ENCODE measurements at regions not wholly inside any gene's neighbourhood (a gene's known extent, or its start where the extent isn't known, plus 50 kb on each side); places are given as distances from the start of the nearest gene placed in this dataset.
"Not testable (repeated sequence)": the region's sequence is repeated elsewhere in the genome, so short reads cannot be mapped to it uniquely, and the experiment has no call there.

- DNase-seq (ENCODE audit: extremely low spot score) = no peak
- H3K4me3 ChIP-seq = no peak overlapping the region
- H3K9me3 ChIP-seq = no peaks in the 10 kb centered on the region
- intact Hi-C loops (cut with DNase I) = no loop called here
- H3K27ac ChIP-seq (replicated peaks in 1 of 4) = no peak overlapping the region
- WGBS = 100% methylated on average over 1 of the region's 1 CpG
- H3K27me3 ChIP-seq = no peaks in the 10 kb centered on the region
- no peak for TF ChIP-seq POLR2A (IDR thresholded peaks at IDR 0.05; ENCODE audit: low read depth)
- TF ChIP-seq CTCF (IDR thresholded peaks at IDR 0.05) = no peak
- no peak for TF ChIP-seq EP300 (IDR thresholded peaks at IDR 0.05)
- no peak for TF ChIP-seq POLR2AphosphoS5 (IDR thresholded peaks at IDR 0.05)
- H3K36me3 ChIP-seq = no peaks in the 10 kb centered on the region
- peaks cover 0 to 21% (median 12%) of the 10 kb centered on the region in 4 donors for H3K4me1 ChIP-seq
Measured at GRCh38 chr11:35046681-35047080, 92.3 kb upstream of the CD44 start.

- WGBS = 64% methylated on average over 1 of the region's 1 CpG
- no peak overlapping the region for H3K4me3 ChIP-seq
- no peak for DNase-seq (ENCODE audit: extremely low spot score)
- no peaks in the 10 kb centered on the region for H3K9me3 ChIP-seq
- no peak overlapping the region for H3K27ac ChIP-seq (replicated peaks in 1 of 4)
- no peaks in the 10 kb centered on the region for H3K36me3 ChIP-seq
- intact Hi-C loops (cut with DNase I) = no loop called here
- peaks cover 0 to 21% (median 12%) of the 10 kb centered on the region in 4 donors for H3K4me1 ChIP-seq
- TF ChIP-seq POLR2A (IDR thresholded peaks at IDR 0.05; ENCODE audit: low read depth) (no peak), CTCF (IDR thresholded peaks at IDR 0.05) (no peak), EP300 (IDR thresholded peaks at IDR 0.05) (no peak), POLR2AphosphoS5 (IDR thresholded peaks at IDR 0.05) (no peak)
- no peaks in the 10 kb centered on the region for H3K27me3 ChIP-seq
Measured at GRCh38 chr11:35047179-35047578, 91.8 kb upstream of the CD44 start.

GRCh38 chr11:35047769-35048168 is 91.2 kb upstream of the CD44 start:
- TF ChIP-seq EP300 (IDR thresholded peaks at IDR 0.05) (no peak), POLR2AphosphoS5 (IDR thresholded peaks at IDR 0.05) (no peak), POLR2A (IDR thresholded peaks at IDR 0.05; ENCODE audit: low read depth) (no peak), CTCF (IDR thresholded peaks at IDR 0.05) (no peak)
- no peak for DNase-seq (ENCODE audit: extremely low spot score)
- H3K27ac ChIP-seq (replicated peaks in 1 of 4) = peak overlapping the region in 1 of 4 donors; percentile 31
- no peaks in the 10 kb centered on the region for H3K9me3 ChIP-seq
- intact Hi-C loops (cut with DNase I) = no loop called here
- H3K36me3 ChIP-seq = no peaks in the 10 kb centered on the region
- 84% methylated on average over 2 of the region's 2 CpGs for WGBS
- peaks cover 0 to 19% (median 11%) of the 10 kb centered on the region in 4 donors for H3K4me1 ChIP-seq
- H3K27me3 ChIP-seq = no peaks in the 10 kb centered on the region
- no peak overlapping the region for H3K4me3 ChIP-seq

- WGBS = 46% methylated on average over 3 of the region's 3 CpGs
- H3K27me3 ChIP-seq; H3K36me3 ChIP-seq; DNase-seq (ENCODE audit: extremely low spot score); H3K4me3 ChIP-seq; H3K9me3 ChIP-seq; intact Hi-C loops (cut with DNase I): not testable (repeated sequence)
- Histone ChIP-seq H3K27ac (replicated peaks in 1 of 4) (peak overlapping the region in 1 of 4 donors; percentile 31), H3K4me1 (peaks cover 0 to 13% (median 10%) of the 10 kb centered on the region in 4 donors)
Measured at GRCh38 chr11:35048346-35048745, 90.6 kb upstream of the CD44 start.

GRCh38 chr11:35049859-35050531 is 89.0 kb upstream of the CD44 start:
- 64% methylated on average over 4 of the region's 4 CpGs for WGBS
- TF ChIP-seq POLR2AphosphoS5 (IDR thresholded peaks at IDR 0.05) (no peak), EP300 (IDR thresholded peaks at IDR 0.05) (no peak), CTCF (IDR thresholded peaks at IDR 0.05) (no peak), POLR2A (IDR thresholded peaks at IDR 0.05; ENCODE audit: low read depth) (no peak)
- no peak overlapping the region for H3K4me3 ChIP-seq
- H3K4me1 ChIP-seq = no peaks in the 10 kb centered on the region
- DNase-seq (ENCODE audit: extremely low spot score) = no peak
- H3K27me3 ChIP-seq = no peaks in the 10 kb centered on the region
- intact Hi-C loops (cut with DNase I) = no loop called here
- no peak overlapping the region for H3K27ac ChIP-seq (replicated peaks in 1 of 4)
- no peaks in the 10 kb centered on the region for H3K9me3 ChIP-seq
- no peaks in the 10 kb centered on the region for H3K36me3 ChIP-seq

Data from esophagus muscularis mucosa (tissue), 4 donors.